Kasumi-1 (cell line): ENCODE measurements at regions not wholly inside any gene's neighbourhood (a gene's known extent, or its start where the extent isn't known, plus 50 kb on each side); places are given as distances from the start of the nearest gene placed in this dataset.
A peak's percentile ranks its signal among the peaks of the same experiment; 100 is the strongest.

ENCODE experiments used
- DNase-seq, 2 experiments: peaks; one replicate each; lab custom pipeline; 2025; lab: John Stamatoyannopoulos, UW

GRCh38 chr7:12783421-12784095, 96.1 kb downstream of the ARL4A start:
- no peak for DNase-seq

DNA sequence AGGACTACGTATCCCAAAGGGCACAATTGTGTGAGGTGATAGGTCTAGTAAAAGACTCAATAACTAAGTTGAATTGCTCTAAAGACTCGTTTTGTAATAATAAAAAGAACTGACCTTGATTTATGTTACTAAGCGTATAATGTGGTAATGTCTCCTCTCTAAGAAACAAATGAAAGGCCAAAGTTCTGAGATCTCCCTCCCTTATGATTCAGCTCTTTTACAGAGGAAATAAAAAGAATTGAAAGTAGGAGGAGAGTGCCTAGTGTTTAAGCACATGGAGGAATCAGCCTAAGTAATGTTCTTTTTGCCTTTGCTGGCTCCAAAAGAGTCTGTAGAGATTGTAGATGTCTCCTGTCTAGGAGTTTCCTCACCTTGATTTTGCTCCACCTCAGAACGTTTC, 98.0 kb downstream of the ARL4A start:
- DNase-seq: no peak

DNA sequence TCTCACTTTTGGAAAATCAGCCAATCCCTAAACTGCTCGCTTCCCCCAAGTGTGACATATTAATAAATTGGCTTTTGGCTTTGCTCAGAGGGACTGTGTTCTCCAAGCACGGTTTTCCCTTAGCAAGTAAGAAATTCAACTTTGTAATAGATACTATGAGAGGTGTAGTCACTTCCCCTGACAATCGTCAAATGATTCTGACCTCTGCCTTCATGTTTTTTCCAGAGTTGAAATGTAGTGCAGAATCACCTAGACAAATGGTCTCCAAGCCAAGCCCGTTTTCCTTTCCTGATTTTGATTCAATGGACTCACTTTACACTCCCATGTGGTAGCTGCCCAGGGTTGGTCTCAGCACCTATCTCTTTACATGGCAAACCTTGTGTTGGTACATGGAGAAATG, 99.1 kb downstream of the ARL4A start:
- no peak for DNase-seq

GRCh38 chr7:12788171-12788570, 100.7 kb downstream of the ARL4A start:
- no peak for DNase-seq

DNA sequence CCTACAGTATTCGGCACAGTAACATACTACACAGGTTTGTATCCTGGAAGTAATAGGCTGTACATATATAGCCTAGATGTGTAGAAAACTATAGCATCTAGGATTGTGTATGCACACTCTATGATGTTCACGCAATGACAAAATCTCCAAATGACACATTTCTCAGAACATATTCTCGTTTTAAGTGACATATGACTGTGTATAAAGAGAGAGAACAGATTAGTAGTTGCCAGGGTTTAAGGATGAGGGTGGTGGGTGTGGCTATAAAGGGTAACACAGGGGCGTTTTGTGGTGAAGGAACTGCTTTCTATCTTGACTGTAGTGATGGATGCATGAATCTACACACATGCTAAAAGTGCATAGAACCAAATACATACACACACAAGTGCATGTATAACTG, 101.2 kb downstream of the ARL4A start:
- no peak for DNase-seq

- no peak for DNase-seq
Observed at GRCh38 chr7:12794722-12795302, 107.4 kb downstream of the ARL4A start.

GRCh38 chr7:12796397-12797127, 109.1 kb downstream of the ARL4A start:
- DNase-seq: no peak

GRCh38 chr7:12800486-12800885, 113.1 kb downstream of the ARL4A start:
- no peak for DNase-seq

GRCh38 chr7:12801107-12801506, 113.7 kb downstream of the ARL4A start:
- DNase-seq: no peak

DNA sequence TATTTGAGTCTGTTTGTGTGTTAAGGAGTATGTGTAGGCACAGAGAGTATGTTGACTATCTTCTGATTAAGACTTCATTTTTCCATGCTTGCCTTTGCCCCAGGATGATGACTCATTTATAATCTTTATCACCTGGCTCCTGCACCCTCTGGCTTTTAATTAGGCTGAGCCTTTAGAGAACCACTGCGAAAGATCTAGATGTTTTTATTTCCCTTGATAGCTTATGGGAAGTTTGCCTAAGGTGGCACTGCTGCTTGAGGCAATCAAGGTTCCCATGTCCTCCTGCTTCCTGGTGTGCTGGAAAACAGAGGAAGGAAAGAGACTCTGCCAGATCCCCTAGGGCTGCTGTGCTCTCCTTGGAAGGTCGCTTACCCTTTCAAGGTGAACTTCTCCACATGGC, 114.6 kb downstream of the ARL4A start:
- DNase-seq: no peak

DNA sequence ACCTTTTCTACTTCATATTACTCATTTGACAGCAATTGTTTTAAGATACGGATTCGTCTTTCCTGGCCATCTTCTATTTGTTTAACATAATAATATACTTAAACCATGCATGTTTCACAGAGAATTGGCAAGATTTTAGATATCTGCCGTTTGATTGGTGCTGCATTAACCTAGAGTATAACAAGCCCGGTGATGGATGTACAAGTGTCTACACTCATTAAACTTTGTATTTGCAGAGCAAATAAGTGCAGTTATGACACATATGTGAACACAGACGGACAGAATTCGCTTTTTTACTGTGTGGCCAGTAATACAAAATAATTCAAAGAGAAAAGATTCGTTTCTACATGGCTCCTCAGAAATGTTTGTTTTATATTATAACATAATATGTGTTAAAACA, 116.1 kb downstream of the ARL4A start:
- no peak for DNase-seq

GRCh38 chr7:12805518-12805928, 118.1 kb downstream of the ARL4A start:
- no peak for DNase-seq

DNA sequence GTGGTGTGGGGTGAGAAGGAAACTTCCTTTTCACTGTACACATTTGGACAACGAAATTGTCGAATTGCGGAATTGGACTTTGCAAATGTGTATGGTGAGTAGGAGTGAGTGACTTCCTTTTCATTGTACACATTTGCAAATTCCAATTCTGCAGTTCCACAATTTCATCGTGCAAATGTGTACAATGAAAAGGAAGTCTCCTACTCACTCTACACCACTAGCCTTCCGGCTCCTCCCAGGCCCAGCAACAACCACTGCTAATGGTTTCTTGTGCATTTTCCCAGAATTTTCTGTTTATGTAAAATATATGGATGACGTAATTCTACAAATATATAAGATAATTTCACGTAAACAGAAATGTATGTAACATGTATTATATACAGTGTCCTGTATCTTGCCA, 118.5 kb downstream of the ARL4A start:
- peak; percentile 67 to 77 for DNase-seq

DNA sequence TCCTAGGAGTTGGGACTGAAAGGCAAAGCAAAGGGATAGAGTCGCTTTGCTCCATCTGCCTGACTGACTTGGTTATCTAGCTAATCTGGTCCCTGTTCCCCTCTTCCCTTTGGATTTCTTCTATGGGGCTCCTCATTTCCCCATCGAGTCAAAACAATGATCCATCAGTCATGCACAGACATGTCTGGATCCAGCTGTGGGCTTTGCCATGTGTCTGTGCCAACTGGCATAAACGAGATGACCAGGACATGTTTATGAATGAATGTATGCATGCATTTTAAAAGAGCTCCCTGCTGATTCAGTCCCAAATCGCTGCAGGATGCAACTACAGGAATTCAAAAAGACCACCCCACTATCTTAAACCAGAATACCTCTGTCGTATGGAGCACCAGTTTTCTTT, 122.0 kb downstream of the ARL4A start:
- no peak for DNase-seq

DNA sequence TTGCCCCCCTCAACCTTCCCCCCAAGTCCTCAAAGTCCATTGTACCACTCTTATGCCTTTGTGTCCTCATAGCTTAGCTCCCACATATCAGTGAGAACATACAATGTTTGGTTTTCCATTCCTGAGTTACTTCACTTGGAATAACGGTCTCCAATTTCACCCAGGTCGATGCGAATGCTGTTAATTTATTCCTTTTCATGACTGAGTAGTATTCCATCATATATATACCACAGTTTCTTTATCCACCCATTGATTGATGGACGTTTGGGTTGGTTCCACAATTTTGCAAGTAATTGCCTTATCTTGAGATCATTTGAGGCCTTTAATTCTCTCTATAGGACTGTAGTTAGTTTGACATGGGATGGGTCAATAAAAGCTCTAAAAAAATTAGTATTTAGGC, 124.7 kb downstream of the ARL4A start:
- DNase-seq: no peak

GRCh38 chr7:12814107-12814506, 126.7 kb downstream of the ARL4A start:
- DNase-seq: no peak

GRCh38 chr7:12814828-12815227, 127.4 kb downstream of the ARL4A start:
- DNase-seq: no peak

- no peak for DNase-seq
Observed at GRCh38 chr7:12815426-12815825, 128.0 kb downstream of the ARL4A start.

DNA sequence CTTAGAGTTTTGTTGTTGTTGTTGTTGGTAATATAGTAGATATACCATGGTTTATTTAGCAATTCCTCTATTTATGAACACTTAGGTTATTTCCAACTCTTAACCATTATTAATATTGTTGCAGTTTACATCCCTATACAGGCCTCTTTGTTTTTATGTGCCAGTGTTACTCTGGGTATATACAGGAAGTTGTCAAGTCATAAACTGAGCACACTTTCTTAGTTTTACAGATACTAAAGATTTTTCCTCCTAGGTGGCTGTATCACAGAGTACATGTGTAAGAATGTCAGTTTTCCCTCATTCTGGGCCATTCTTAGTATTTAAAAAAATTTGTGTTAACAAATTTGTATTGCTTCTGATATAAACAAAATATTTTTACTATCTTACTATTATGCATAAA, 128.4 kb downstream of the ARL4A start:
- DNase-seq: no peak

DNA sequence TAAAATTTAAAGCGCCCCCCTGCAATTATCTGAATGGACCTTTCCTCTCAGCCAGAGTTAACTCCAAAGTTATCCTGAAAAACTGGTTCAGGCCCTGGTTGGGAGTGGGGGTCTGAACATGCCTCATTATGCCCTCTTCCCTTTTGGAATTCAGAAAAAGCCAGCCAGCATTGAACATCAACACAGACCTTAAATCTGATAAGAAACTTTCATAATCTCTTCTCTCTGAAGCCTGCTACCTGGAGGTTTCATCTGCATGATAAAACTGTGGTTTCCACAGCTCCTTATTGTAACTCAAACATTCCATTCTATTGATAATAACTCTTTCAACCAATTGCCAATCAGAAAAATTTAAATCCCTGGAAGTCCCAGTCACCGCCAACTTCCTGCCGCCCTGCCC, 133.3 kb downstream of the ARL4A start:
- no peak for DNase-seq

GRCh38 chr7:12821746-12822145, 134.3 kb downstream of the ARL4A start:
- DNase-seq: no peak

- no peak for DNase-seq
Observed at GRCh38 chr7:12826079-12826478, 138.6 kb downstream of the ARL4A start.

GRCh38 chr7:12827219-12827821, 139.9 kb downstream of the ARL4A start:
- DNase-seq: no peak
